GM10248 (cell line): ENCODE measurements at regions not wholly inside any gene's neighbourhood (a gene's known extent, or its start where the extent isn't known, plus 50 kb on each side); places are given as distances from the start of the nearest gene placed in this dataset.

Source experiments
- CTCF ChIA-PET: fragments of 300-600 bp; sonication (Branson Sonifier 250); formaldehyde crosslinking; extraction: SDS; loops from one replicate; lab custom pipeline; 2021; ENCODE audit warnings: antibody characterized with exemption; lab: Yijun Ruan, JAX
- POLR2A ChIA-PET: fragments of 350-650 bp; sonication (Branson Sonifier 250); formaldehyde crosslinking; extraction: SDS; loops from one replicate; lab custom pipeline; 2020; ENCODE audit warnings: antibody characterized with exemption; lab: Yijun Ruan, JAX
- DNase-seq: peaks from one replicate; pipeline ENCODE4 v3.0.0; 2012; ENCODE audit errors: extremely low spot score
- CTCF ChIP-seq: IDR thresholded peaks from 2 replicates; pipeline ENCODE4 v1.5.1; 2012; ENCODE audit warnings: mild to moderate bottlenecking, low read depth; ENCODE audit errors: extremely low read depth, missing control alignments, control extremely low read depth

GRCh38 chr21:14753466-14754258 is 207.5 kb upstream of the SAMSN1 start:
- no peak for DNase-seq
- ChIA-PET CTCF (interaction anchor here (1.6 to 2.8 kb wide), 2 partner anchors 9 to 16 kb away, joined by 9 read pairs; no protein-coding TSS in a partner anchor), POLR2A (no interaction called here)
- TF ChIP-seq CTCF, result no peak

DNA sequence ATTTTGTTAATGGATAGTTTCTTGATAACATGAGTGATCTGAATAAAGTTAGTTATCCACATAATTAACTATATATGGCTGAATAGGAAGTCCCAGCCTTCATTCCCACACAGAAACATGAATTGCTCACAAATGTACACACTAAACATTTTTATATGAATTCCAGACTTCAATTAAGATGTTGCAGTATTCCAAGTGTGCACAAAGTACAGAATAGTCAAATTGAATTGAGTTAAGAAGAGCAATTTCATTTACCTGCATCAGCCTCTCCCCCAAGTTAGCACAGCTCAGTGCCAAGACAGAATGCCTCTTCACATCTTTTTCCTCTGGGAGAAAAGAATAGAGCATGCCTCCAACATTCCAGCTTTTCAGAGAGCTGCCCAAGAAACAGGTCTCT is 207.0 kb upstream of the SAMSN1 start:
- no peak for TF ChIP-seq CTCF
- ChIA-PET POLR2A (no interaction called here), CTCF (interaction anchor here (1.6 to 2.8 kb wide), 2 partner anchors 9 to 15 kb away, joined by 9 read pairs; no protein-coding TSS in a partner anchor)
- no peak for DNase-seq

GRCh38 chr21:14752345-14752909 is 206.3 kb upstream of the SAMSN1 start:
- CTCF ChIA-PET, result interaction anchor here (2.8 kb wide), 1 partner anchor 14 kb away, joined by 9 read pairs; no protein-coding TSS in a partner anchor
- no peak for DNase-seq
- no peak for TF ChIP-seq CTCF
- POLR2A ChIA-PET, result no interaction called here

DNA sequence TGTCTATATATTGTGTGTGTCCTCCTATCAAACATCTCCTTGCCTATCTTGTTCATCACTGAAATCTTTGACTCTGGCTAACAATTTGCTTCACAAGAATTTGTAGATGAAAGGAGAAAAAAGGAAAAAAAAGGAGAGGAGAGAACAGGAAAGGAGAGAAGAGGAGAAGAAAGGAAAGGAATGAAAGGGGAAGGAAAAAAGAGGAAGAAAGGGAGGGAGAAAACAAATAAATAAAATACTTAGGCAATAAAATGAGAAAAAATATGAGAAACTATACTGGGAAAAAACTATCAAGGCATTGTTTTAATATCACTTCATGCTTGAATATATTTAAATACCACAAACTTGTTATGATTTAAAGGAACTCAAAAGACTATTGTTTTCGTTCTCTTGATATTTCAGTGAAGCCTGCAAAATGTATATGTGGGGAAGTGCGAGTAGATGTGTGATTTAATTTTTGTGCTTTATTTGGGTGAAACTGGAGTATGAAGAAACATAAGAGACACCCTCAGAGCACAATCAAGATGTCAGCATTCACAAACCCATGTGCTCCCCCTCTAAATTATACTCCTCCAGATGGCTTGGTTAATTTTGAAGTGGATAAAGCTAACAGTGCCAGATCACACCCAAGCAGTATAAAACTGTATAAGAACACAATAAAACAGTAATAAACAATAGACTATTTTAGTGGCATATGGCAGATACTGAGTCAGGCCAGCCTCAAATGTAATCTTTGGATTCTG is 205.7 kb upstream of the SAMSN1 start:
- CTCF ChIA-PET, result interaction anchor here (2.8 kb wide), 1 partner anchor 14 kb away, joined by 9 read pairs; no protein-coding TSS in a partner anchor
- TF ChIP-seq CTCF, result no peak
- POLR2A ChIA-PET, result no interaction called here
- DNase-seq, result no peak

DNA sequence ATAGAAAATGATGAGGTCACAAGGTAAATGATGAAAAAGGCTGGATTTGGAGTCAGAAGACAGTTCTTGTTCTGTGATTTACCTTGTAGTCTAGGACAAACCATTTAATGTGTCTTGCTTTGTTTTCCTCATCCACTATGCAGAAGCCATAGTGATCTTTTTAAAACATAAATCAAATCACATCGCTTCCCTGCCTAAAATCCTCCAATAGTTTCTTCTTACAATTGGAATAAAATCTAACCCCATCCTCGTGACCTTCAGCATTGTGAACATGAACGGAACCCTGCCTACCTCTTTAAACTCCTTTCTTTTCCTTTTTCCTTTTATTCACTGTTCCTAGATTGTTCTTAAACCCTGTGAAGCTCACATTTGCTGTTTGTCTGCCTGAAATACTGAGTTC is 204.9 kb upstream of the SAMSN1 start:
- TF ChIP-seq CTCF, result no peak
- POLR2A ChIA-PET, result no interaction called here
- no peak for DNase-seq
- CTCF ChIA-PET, result no interaction called here

GRCh38 chr21:14750041-14750440 is 203.9 kb upstream of the SAMSN1 start:
- CTCF ChIA-PET, result interaction anchor here (1.0 to 1.4 kb wide), 2 partner anchors 13 to 16 kb away, joined by 3 read pairs; no protein-coding TSS in a partner anchor
- DNase-seq, result no peak
- POLR2A ChIA-PET, result no interaction called here
- no peak for TF ChIP-seq CTCF
